ENCODE measurements at regions not wholly inside any gene's neighbourhood (a gene's known extent, or its start where the extent isn't known, plus 50 kb on each side); places are given as distances from the start of the nearest gene placed in this dataset.
A peak's percentile ranks its signal among the peaks of the same experiment; 100 is the strongest.
"Not testable (repeated sequence)": the region's sequence is repeated elsewhere in the genome, so short reads cannot be mapped to it uniquely, and the experiment has no call there.

GRCh38 chr2:201946746-201947145, 86.9 kb upstream of the FZD7 start:
- not testable (repeated sequence) for DNase-seq

GRCh38 chr2:201947287-201947686, 86.4 kb upstream of the FZD7 start:
- no peak for DNase-seq

GRCh38 chr2:201949181-201949926, 84.3 kb upstream of the FZD7 start:
- DNase-seq = peak in 1 of 2 experiments; percentile 42

GRCh38 chr2:201949927-201950246, 83.8 kb upstream of the FZD7 start:
- DNase-seq = no peak

- DNase-seq = no peak
Observed at GRCh38 chr2:201950606-201951005, 83.0 kb upstream of the FZD7 start.

- peak; percentile 55 to 80 for DNase-seq
Observed at GRCh38 chr2:201952187-201952586, 81.5 kb upstream of the FZD7 start.

- DNase-seq = no peak
Observed at GRCh38 chr2:201953396-201953795, 80.3 kb upstream of the FZD7 start.

GRCh38 chr2:201953880-201954279, 79.8 kb upstream of the FZD7 start:
- no peak for DNase-seq

GRCh38 chr2:201955231-201955630, 78.4 kb upstream of the FZD7 start:
- no peak for DNase-seq

- no peak for DNase-seq
Observed at GRCh38 chr2:201955702-201956141, 77.9 kb upstream of the FZD7 start.

- DNase-seq = no peak
Observed at GRCh38 chr2:201956361-201956760, 77.3 kb upstream of the FZD7 start.

- no peak for DNase-seq
Observed at GRCh38 chr2:201957091-201957490, 76.6 kb upstream of the FZD7 start.

- peak in 1 of 2 experiments; percentile 43 for DNase-seq
Observed at GRCh38 chr2:201959198-201959597, 74.5 kb upstream of the FZD7 start.

- DNase-seq = no peak
Observed at GRCh38 chr2:201959626-201960025, 74.0 kb upstream of the FZD7 start.

GRCh38 chr2:201960305-201960704, 73.3 kb upstream of the FZD7 start:
- DNase-seq = no peak

- no peak for DNase-seq
Observed at GRCh38 chr2:201961401-201961800, 72.3 kb upstream of the FZD7 start.

- peak in 1 of 2 experiments; percentile 20 for DNase-seq
Observed at GRCh38 chr2:201962774-201963562, 70.7 kb upstream of the FZD7 start.

- DNase-seq = no peak
Observed at GRCh38 chr2:201964011-201964410, 69.6 kb upstream of the FZD7 start.

GRCh38 chr2:201964631-201965206, 68.9 kb upstream of the FZD7 start:
- no peak for DNase-seq

GRCh38 chr2:201965550-201965949, 68.1 kb upstream of the FZD7 start:
- DNase-seq = no peak

- DNase-seq = peak; percentile 8 to 62
Observed at GRCh38 chr2:201966691-201967438, 66.8 kb upstream of the FZD7 start.

- DNase-seq = no peak
Observed at GRCh38 chr2:201968050-201968449, 65.6 kb upstream of the FZD7 start.

- no peak for DNase-seq
Observed at GRCh38 chr2:201968476-201968875, 65.2 kb upstream of the FZD7 start.

Measured in NCI-H526 (cell line).